ENCODE measurements at regions not wholly inside any gene's neighbourhood (a gene's known extent, or its start where the extent isn't known, plus 50 kb on each side); places are given as distances from the start of the nearest gene placed in this dataset.

DNA sequence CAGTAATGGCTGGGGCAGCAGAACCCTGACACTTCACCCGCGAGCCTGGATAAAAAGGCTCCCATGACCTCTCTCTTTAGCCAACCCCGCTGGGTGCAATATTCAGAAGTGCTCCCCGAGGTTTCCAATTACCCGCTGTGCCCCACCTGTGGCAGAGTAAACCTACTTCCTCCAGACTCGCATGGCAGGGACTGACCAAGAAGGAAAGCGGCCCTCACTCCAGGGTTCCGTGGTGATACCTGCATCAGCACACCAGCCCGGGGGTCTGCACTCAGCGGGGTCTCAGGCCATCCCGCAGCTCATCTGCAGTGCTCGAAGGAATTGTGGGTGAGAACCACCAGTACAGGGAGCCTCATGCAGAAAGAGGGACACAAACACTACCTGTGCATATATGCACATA is 136.3 kb upstream of the FMN2 start:
- no peaks in the 10 kb centered on the region for H3F3A ChIP-seq (replicated peaks; ENCODE audit: low read depth)
- no peak overlapping the region for H3K4me3 ChIP-seq
- TF ChIP-seq STAT1 (IDR thresholded peaks at IDR 0.05; ENCODE audit: unreplicated experiment) (no peak), EZH2phosphoT487 (IDR thresholded peaks at IDR 0.05; ENCODE audit: unreplicated experiment) (no peak), JUNB (IDR thresholded peaks at IDR 0.05; ENCODE audit: unreplicated experiment) (no peak), ZNF331 (CRISPR knock-in tag; IDR thresholded peaks at IDR 0.05; ENCODE audit: low read depth) (no peak), NANOG (IDR thresholded peaks at IDR 0.05; ENCODE audit: borderline replicate concordance) (no peak), POLR2AphosphoS5 (IDR thresholded peaks at IDR 0.05; ENCODE audit: low read depth) (no peak), CREB1 (CRISPR knock-in tag; IDR thresholded peaks at IDR 0.05; ENCODE audit: low read depth) (no peak), EZH2 (IDR thresholded peaks at IDR 0.05; ENCODE audit: low read depth, unreplicated experiment) (no peak)
- TF ChIP-seq, protein P1, sequence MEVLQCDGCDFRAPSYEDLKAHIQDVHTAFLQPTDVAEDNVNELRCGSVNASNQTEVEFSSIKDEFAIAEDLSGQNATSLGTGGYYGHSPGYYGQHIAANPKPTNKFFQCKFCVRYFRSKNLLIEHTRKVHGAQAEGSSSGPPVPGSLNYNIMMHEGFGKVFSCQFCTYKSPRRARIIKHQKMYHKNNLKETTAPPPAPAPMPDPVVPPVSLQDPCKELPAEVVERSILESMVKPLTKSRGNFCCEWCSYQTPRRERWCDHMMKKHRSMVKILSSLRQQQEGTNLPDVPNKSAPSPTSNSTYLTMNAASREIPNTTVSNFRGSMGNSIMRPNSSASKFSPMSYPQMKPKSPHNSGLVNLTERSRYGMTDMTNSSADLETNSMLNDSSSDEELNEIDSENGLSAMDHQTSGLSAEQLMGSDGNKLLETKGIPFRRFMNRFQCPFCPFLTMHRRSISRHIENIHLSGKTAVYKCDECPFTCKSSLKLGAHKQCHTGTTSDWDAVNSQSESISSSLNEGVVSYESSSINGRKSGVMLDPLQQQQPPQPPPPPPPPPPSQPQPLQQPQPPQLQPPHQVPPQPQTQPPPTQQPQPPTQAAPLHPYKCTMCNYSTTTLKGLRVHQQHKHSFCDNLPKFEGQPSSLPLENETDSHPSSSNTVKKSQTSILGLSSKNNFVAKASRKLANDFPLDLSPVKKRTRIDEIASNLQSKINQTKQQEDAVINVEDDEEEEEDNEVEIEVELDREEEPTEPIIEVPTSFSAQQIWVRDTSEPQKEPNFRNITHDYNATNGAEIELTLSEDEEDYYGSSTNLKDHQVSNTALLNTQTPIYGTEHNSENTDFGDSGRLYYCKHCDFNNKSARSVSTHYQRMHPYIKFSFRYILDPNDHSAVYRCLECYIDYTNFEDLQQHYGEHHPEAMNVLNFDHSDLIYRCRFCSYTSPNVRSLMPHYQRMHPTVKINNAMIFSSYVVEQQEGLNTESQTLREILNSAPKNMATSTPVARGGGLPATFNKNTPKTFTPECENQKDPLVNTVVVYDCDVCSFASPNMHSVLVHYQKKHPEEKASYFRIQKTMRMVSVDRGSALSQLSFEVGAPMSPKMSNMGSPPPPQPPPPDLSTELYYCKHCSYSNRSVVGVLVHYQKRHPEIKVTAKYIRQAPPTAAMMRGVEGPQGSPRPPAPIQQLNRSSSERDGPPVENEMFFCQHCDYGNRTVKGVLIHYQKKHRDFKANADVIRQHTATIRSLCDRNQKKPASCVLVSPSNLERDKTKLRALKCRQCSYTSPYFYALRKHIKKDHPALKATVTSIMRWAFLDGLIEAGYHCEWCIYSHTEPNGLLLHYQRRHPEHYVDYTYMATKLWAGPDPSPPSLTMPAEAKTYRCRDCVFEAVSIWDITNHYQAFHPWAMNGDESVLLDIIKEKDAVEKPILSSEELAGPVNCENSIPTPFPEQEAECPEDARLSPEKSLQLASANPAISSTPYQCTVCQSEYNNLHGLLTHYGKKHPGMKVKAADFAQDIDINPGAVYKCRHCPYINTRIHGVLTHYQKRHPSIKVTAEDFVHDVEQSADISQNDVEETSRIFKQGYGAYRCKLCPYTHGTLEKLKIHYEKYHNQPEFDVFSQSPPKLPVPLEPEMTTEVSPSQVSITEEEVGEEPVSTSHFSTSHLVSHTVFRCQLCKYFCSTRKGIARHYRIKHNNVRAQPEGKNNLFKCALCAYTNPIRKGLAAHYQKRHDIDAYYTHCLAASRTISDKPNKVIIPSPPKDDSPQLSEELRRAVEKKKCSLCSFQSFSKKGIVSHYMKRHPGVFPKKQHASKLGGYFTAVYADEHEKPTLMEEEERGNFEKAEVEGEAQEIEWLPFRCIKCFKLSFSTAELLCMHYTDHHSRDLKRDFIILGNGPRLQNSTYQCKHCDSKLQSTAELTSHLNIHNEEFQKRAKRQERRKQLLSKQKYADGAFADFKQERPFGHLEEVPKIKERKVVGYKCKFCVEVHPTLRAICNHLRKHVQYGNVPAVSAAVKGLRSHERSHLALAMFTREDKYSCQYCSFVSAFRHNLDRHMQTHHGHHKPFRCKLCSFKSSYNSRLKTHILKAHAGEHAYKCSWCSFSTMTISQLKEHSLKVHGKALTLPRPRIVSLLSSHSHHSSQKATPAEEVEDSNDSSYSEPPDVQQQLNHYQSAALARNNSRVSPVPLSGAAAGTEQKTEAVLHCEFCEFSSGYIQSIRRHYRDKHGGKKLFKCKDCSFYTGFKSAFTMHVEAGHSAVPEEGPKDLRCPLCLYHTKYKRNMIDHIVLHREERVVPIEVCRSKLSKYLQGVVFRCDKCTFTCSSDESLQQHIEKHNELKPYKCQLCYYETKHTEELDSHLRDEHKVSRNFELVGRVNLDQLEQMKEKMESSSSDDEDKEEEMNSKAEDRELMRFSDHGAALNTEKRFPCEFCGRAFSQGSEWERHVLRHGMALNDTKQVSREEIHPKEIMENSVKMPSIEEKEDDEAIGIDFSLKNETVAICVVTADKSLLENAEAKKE (CRISPR knock-in tag; IDR thresholded peaks at IDR 0.05), result no peak
- TF ChIP-seq, protein P2, sequence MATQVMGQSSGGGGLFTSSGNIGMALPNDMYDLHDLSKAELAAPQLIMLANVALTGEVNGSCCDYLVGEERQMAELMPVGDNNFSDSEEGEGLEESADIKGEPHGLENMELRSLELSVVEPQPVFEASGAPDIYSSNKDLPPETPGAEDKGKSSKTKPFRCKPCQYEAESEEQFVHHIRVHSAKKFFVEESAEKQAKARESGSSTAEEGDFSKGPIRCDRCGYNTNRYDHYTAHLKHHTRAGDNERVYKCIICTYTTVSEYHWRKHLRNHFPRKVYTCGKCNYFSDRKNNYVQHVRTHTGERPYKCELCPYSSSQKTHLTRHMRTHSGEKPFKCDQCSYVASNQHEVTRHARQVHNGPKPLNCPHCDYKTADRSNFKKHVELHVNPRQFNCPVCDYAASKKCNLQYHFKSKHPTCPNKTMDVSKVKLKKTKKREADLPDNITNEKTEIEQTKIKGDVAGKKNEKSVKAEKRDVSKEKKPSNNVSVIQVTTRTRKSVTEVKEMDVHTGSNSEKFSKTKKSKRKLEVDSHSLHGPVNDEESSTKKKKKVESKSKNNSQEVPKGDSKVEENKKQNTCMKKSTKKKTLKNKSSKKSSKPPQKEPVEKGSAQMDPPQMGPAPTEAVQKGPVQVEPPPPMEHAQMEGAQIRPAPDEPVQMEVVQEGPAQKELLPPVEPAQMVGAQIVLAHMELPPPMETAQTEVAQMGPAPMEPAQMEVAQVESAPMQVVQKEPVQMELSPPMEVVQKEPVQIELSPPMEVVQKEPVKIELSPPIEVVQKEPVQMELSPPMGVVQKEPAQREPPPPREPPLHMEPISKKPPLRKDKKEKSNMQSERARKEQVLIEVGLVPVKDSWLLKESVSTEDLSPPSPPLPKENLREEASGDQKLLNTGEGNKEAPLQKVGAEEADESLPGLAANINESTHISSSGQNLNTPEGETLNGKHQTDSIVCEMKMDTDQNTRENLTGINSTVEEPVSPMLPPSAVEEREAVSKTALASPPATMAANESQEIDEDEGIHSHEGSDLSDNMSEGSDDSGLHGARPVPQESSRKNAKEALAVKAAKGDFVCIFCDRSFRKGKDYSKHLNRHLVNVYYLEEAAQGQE (IDR thresholded peaks at IDR 0.05; ENCODE audit: unreplicated experiment), result no peak
- TF ChIP-seq, protein P3, sequence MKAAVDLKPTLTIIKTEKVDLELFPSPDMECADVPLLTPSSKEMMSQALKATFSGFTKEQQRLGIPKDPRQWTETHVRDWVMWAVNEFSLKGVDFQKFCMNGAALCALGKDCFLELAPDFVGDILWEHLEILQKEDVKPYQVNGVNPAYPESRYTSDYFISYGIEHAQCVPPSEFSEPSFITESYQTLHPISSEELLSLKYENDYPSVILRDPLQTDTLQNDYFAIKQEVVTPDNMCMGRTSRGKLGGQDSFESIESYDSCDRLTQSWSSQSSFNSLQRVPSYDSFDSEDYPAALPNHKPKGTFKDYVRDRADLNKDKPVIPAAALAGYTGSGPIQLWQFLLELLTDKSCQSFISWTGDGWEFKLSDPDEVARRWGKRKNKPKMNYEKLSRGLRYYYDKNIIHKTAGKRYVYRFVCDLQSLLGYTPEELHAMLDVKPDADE (IDR thresholded peaks at IDR 0.05), result no peak
- TF ChIP-seq, protein P4, sequence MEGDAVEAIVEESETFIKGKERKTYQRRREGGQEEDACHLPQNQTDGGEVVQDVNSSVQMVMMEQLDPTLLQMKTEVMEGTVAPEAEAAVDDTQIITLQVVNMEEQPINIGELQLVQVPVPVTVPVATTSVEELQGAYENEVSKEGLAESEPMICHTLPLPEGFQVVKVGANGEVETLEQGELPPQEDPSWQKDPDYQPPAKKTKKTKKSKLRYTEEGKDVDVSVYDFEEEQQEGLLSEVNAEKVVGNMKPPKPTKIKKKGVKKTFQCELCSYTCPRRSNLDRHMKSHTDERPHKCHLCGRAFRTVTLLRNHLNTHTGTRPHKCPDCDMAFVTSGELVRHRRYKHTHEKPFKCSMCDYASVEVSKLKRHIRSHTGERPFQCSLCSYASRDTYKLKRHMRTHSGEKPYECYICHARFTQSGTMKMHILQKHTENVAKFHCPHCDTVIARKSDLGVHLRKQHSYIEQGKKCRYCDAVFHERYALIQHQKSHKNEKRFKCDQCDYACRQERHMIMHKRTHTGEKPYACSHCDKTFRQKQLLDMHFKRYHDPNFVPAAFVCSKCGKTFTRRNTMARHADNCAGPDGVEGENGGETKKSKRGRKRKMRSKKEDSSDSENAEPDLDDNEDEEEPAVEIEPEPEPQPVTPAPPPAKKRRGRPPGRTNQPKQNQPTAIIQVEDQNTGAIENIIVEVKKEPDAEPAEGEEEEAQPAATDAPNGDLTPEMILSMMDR (conservative IDR thresholded peaks at IDR 0.05; ENCODE audit: low read depth in 2 of 2), result no peak
- no peak overlapping the region for H3K27ac Mint-ChIP-seq
- H3K36me3 Mint-ChIP-seq (ENCODE audit: low read depth), result no peaks in the 10 kb centered on the region
- ATAC-seq (no peak), DNase-seq (ENCODE audit: low spot score) (no peak)
- peaks cover 2% of the 10 kb centered on the region for H3K27me3 Mint-ChIP-seq (ENCODE audit: insufficient read depth, low read depth, poor library complexity)
- H3K9me3 Mint-ChIP-seq, result no peaks in the 10 kb centered on the region
- no peak overlapping the region for H3K27ac ChIP-seq (ENCODE audit: low read depth)
- no peaks in the 10 kb centered on the region for H3K27me3 ChIP-seq (ENCODE audit: insufficient read depth)
- H3K4me2 ChIP-seq, result no peak overlapping the region
- no peak overlapping the region for H2AFZ ChIP-seq
- H3K9me2 ChIP-seq (ENCODE audit: insufficient read depth), result no peaks in the 10 kb centered on the region
- H3K4me1 ChIP-seq (ENCODE audit: insufficient read depth), result no peaks in the 10 kb centered on the region
- no peaks in the 10 kb centered on the region for H4K20me1 ChIP-seq (replicated peaks; ENCODE audit: insufficient read depth)
- no peaks in the 10 kb centered on the region for H3K79me2 ChIP-seq (replicated peaks; ENCODE audit: insufficient read depth)
- no peak overlapping the region for H3K4me3 Mint-ChIP-seq
- no peaks in the 10 kb centered on the region for H3K36me3 ChIP-seq (ENCODE audit: insufficient read depth)
- H3K4me1 Mint-ChIP-seq, result no peaks in the 10 kb centered on the region

Measured in GM23338 (cell line).